ENCODE measurements at regions not wholly inside any gene's neighbourhood (a gene's known extent, or its start where the extent isn't known, plus 50 kb on each side); places are given as distances from the start of the nearest gene placed in this dataset.
"Not testable (repeated sequence)": the region's sequence is repeated elsewhere in the genome, so short reads cannot be mapped to it uniquely, and the experiment has no call there.

- DNase-seq (ENCODE audit: insufficient read length, low spot score) (no peak), FAIRE-seq (no peak)
Observed at GRCh38 chr4:32697281-32697814, 1977.2 kb downstream of the PCDH7 start.

- FAIRE-seq = no peak
- DNase-seq (ENCODE audit: insufficient read length, low spot score) = no peak
Observed at GRCh38 chr4:32700838-32701237, 1980.7 kb downstream of the PCDH7 start.

- DNase-seq (ENCODE audit: insufficient read length, low spot score) (no peak), FAIRE-seq (no peak)
Observed at GRCh38 chr4:32706893-32707292, 1986.7 kb downstream of the PCDH7 start.

GRCh38 chr4:32716090-32716620, 1996.0 kb downstream of the PCDH7 start:
- not testable (repeated sequence) for DNase-seq (ENCODE audit: insufficient read length, low spot score); FAIRE-seq

- FAIRE-seq = no peak
- no peak for DNase-seq (ENCODE audit: insufficient read length, low spot score)
Observed at GRCh38 chr4:32735856-32736590, 2015.9 kb downstream of the PCDH7 start.

- DNase-seq (ENCODE audit: insufficient read length, low spot score) = no peak
- FAIRE-seq = no peak
Observed at GRCh38 chr4:32744211-32744610, 2024.0 kb downstream of the PCDH7 start.

GRCh38 chr4:32745351-32745750, 2025.2 kb downstream of the PCDH7 start:
- DNase-seq (ENCODE audit: insufficient read length, low spot score) (no peak), FAIRE-seq (no peak)

GRCh38 chr4:32748061-32748460, 2027.9 kb downstream of the PCDH7 start:
- DNase-seq (ENCODE audit: insufficient read length, low spot score) (no peak), FAIRE-seq (no peak)

- no peak for FAIRE-seq
- DNase-seq (ENCODE audit: insufficient read length, low spot score) = no peak
Observed at GRCh38 chr4:32748498-32748897, 2028.3 kb downstream of the PCDH7 start.

- FAIRE-seq = no peak
- no peak for DNase-seq (ENCODE audit: insufficient read length, low spot score)
Observed at GRCh38 chr4:32752962-32753361, 2032.8 kb downstream of the PCDH7 start.

- no peak for DNase-seq (ENCODE audit: insufficient read length, low spot score)
- no peak for FAIRE-seq
Observed at GRCh38 chr4:32768664-32769389, 2048.7 kb downstream of the PCDH7 start.

- FAIRE-seq = no peak
- DNase-seq (ENCODE audit: insufficient read length, low spot score) = no peak
Observed at GRCh38 chr4:32771491-32771890, 2051.3 kb downstream of the PCDH7 start.

- DNase-seq (ENCODE audit: insufficient read length, low spot score) = no peak
- FAIRE-seq = no peak
Observed at GRCh38 chr4:32775049-32775448, 2054.9 kb downstream of the PCDH7 start.

GRCh38 chr4:32776435-32777203, 2056.4 kb downstream of the PCDH7 start:
- DNase-seq (ENCODE audit: insufficient read length, low spot score) = no peak
- no peak for FAIRE-seq

- DNase-seq (ENCODE audit: insufficient read length, low spot score) (no peak), FAIRE-seq (no peak)
Observed at GRCh38 chr4:32778025-32778424, 2057.9 kb downstream of the PCDH7 start.

GRCh38 chr4:32778938-32779337, 2058.8 kb downstream of the PCDH7 start:
- no peak for DNase-seq (ENCODE audit: insufficient read length, low spot score)
- FAIRE-seq = no peak

GRCh38 chr4:32789026-32789608, 2068.9 kb downstream of the PCDH7 start:
- FAIRE-seq (no peak), DNase-seq (ENCODE audit: insufficient read length, low spot score) (no peak)

- no peak for FAIRE-seq
- DNase-seq (ENCODE audit: insufficient read length, low spot score) = no peak
Observed at GRCh38 chr4:32790803-32791202, 2070.6 kb downstream of the PCDH7 start.

GRCh38 chr4:32798471-32799159, 2078.4 kb downstream of the PCDH7 start:
- DNase-seq (ENCODE audit: insufficient read length, low spot score) = no peak
- no peak for FAIRE-seq

GRCh38 chr4:32824336-32824735, 2104.2 kb downstream of the PCDH7 start:
- no peak for FAIRE-seq

More at GRCh38 chr4:32824336-32824735, 2104.2 kb downstream of the PCDH7 start:
- DNase-seq (ENCODE audit: insufficient read length, low spot score) = no peak

Measured in GM19239 (cell line).